NCI-H2029 treated with DMSO at 0.1 percent for 48 hours (cell line): ENCODE measurements at regions not wholly inside any gene's neighbourhood (a gene's known extent, or its start where the extent isn't known, plus 50 kb on each side); places are given as distances from the start of the nearest gene placed in this dataset.
"Not testable (repeated sequence)": the region's sequence is repeated elsewhere in the genome, so short reads cannot be mapped to it uniquely, and the experiment has no call there.

Experiments
- DNase-seq: peaks from one replicate; lab custom pipeline; 2025; lab: John Stamatoyannopoulos, UW

- no peak for DNase-seq
These were observed 640.3 kb downstream of the SLC6A15 start for GRCh38 chr12:84272324-84272723.

- no peak for DNase-seq
These were observed 642.0 kb downstream of the SLC6A15 start for GRCh38 chr12:84270470-84271140.

GRCh38 chr12:84247931-84248330 lies 664.7 kb downstream of the SLC6A15 start:
- DNase-seq: no peak

GRCh38 chr12:84243686-84244085 lies 668.9 kb downstream of the SLC6A15 start:
- DNase-seq: no peak

GRCh38 chr12:84222841-84223240 lies 689.8 kb downstream of the SLC6A15 start:
- no peak for DNase-seq

- no peak for DNase-seq
These were observed 694.2 kb downstream of the SLC6A15 start for GRCh38 chr12:84218406-84218805.

GRCh38 chr12:84201976-84202375 lies 710.6 kb downstream of the SLC6A15 start:
- DNase-seq: no peak

- no peak for DNase-seq
These were observed 714.2 kb downstream of the SLC6A15 start for GRCh38 chr12:84198294-84198946.

- no peak for DNase-seq
These were observed 720.8 kb downstream of the SLC6A15 start for GRCh38 chr12:84191779-84192178.

- no peak for DNase-seq
These were observed 726.2 kb downstream of the SLC6A15 start for GRCh38 chr12:84186433-84186832.

GRCh38 chr12:84183576-84183975 lies 729.0 kb downstream of the SLC6A15 start:
- no peak for DNase-seq

- no peak for DNase-seq
These were observed 738.5 kb downstream of the SLC6A15 start for GRCh38 chr12:84174115-84174514.

- DNase-seq: no peak
These were observed 739.7 kb downstream of the SLC6A15 start for GRCh38 chr12:84172823-84173424.

GRCh38 chr12:84166812-84167211 lies 745.8 kb downstream of the SLC6A15 start:
- no peak for DNase-seq

- no peak for DNase-seq
These were observed 746.5 kb downstream of the SLC6A15 start for GRCh38 chr12:84165998-84166571.

GRCh38 chr12:84161296-84161695 lies 751.3 kb downstream of the SLC6A15 start:
- DNase-seq: no peak

GRCh38 chr12:84159260-84159659 lies 753.3 kb downstream of the SLC6A15 start:
- no peak for DNase-seq

GRCh38 chr12:84157170-84157569 lies 755.4 kb downstream of the SLC6A15 start:
- no peak for DNase-seq

- DNase-seq: not testable (repeated sequence)
These were observed 757.3 kb downstream of the SLC6A15 start for GRCh38 chr12:84154991-84155930.

- DNase-seq: not testable (repeated sequence)
These were observed 758.1 kb downstream of the SLC6A15 start for GRCh38 chr12:84154439-84154990.

- DNase-seq: no peak
These were observed 762.4 kb downstream of the SLC6A15 start for GRCh38 chr12:84150201-84150600.

GRCh38 chr12:84148335-84148734 lies 764.3 kb downstream of the SLC6A15 start:
- no peak for DNase-seq
